Sigmoid colon (tissue), 4 donors: ENCODE measurements at regions not wholly inside any gene's neighbourhood (a gene's known extent, or its start where the extent isn't known, plus 50 kb on each side); places are given as distances from the start of the nearest gene placed in this dataset.

ENCODE experiments used
- CTCF ChIP-seq, 4 experiments: fragments of 450-650 bp in 3 of 4; fragments of 200-600 bp in 1 of 4; IDR thresholded peaks; one replicate each; pipeline ENCODE4 v1.5.1; 2016 to 2019; ENCODE audit warnings: antibody characterized with exemption in 4 of 4, mild to moderate bottlenecking in 3 of 4, moderate library complexity in 2 of 4
- EP300 ChIP-seq, 4 donors: sonication (generic); formaldehyde crosslinking; IDR thresholded peaks; one replicate each; pipeline ENCODE4 v1.6.1; 2017; ENCODE audit warnings: antibody characterized with exemption in 4 of 4
- POLR2A ChIP-seq, 2 donors: fragments of 450-650 bp; IDR thresholded peaks; one replicate each; pipeline ENCODE4 v1.6.1; 2016; ENCODE audit warnings: antibody characterized with exemption in 2 of 2, mild to moderate bottlenecking in 2 of 2, moderate library complexity in 2 of 2
- POLR2AphosphoS5 ChIP-seq, 4 donors: sonication (generic); formaldehyde crosslinking; IDR thresholded peaks; one replicate each; pipeline ENCODE4 v1.6.1; 2017; ENCODE audit warnings: antibody characterized with exemption in 4 of 4

- TF ChIP-seq CTCF (IDR thresholded peaks at IDR 0.05) (no peak), POLR2AphosphoS5 (IDR thresholded peaks at IDR 0.05) (no peak), POLR2A (IDR thresholded peaks at IDR 0.05) (no peak), EP300 (IDR thresholded peaks at IDR 0.05) (no peak)
These were observed 550.0 kb downstream of the MDFIC start for GRCh38 chr7:115471891-115472290.
